ENCODE measurements at regions not wholly inside any gene's neighbourhood (a gene's known extent, or its start where the extent isn't known, plus 50 kb on each side); places are given as distances from the start of the nearest gene placed in this dataset.

DNA sequence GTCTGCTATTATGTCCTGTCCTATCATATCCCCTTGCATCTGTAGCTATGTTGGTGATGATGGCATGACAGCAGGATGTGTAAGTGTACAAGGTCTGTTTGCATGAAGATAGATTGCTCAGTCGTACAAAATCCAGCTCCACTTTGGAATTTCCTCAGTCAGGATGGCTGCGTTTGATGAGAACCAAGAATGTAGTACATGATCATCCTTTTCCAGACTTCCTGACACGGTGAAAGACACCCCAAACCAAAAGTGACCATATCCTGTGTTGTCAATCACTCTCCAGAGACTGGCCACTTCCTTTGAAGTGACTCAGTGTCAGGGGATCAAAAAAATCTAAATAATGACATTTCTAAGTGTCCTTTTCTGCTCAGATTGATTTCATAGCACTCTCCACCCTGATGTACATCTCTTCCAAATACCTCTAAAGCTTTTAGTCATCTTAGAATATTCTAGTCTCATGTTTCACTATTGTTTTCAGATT is 213.4 kb downstream of the PLK2 start:
- no peaks in the 10 kb centered on the region for H3K27me3 ChIP-seq (ENCODE audit: insufficient read depth)
- 24% methylated on average over 3 of the region's 3 CpGs for WGBS (ENCODE audit: low lambda C conversion rate)
- H3K4me3 ChIP-seq (ENCODE audit: low read depth in 2 of 2, low read length in 1 of 2), result no peak overlapping the region
- POLR2A ChIA-PET, result no interaction called here
- peak overlapping the region; percentile 52; the same call in 1 of the 2 replicates for H2AFZ ChIP-seq (ENCODE audit: low read depth)
- H3K36me3 ChIP-seq (replicated peaks in 1 of 2; ENCODE audit: control insufficient read depth in 1 of 2, insufficient read depth in 2 of 2, low read length in 1 of 2), result no peaks in the 10 kb centered on the region
- no peak for DNase-seq
- no peaks in the 10 kb centered on the region for H4K20me1 ChIP-seq (ENCODE audit: insufficient read depth)
- H3K79me2 ChIP-seq (ENCODE audit: insufficient read depth), result no peaks in the 10 kb centered on the region
- TF ChIP-seq TCF12 (IDR thresholded peaks at IDR 0.05) (peak; percentile 39; the same call in 1 of the 2 replicates), SMC3 (IDR thresholded peaks at IDR 0.05; ENCODE audit: low read depth, low read length) (no peak)
- H3F3A ChIP-seq (replicated peaks; ENCODE audit: insufficient read depth), result peaks cover 4% of the 10 kb centered on the region
- H3K9me2 ChIP-seq, result no peaks in the 10 kb centered on the region
- H3K9ac ChIP-seq, result no peak overlapping the region
- H3K4me1 ChIP-seq (ENCODE audit: control insufficient read depth in 1 of 2, insufficient read depth in 2 of 2, low read depth in 1 of 2, low read length in 1 of 2), result peaks cover 0 to 6% of the 10 kb centered on the region in 2 experiments; a peak in 1 of 4 replicates
- peak overlapping the region; percentile 43 to 47; a peak in 3 of 4 replicates for H3K27ac ChIP-seq (ENCODE audit: low read depth in 2 of 2, low read length in 1 of 2)
- H3K9me3 ChIP-seq, result no peaks in the 10 kb centered on the region
- CTCF ChIA-PET, result interaction anchor here (0.8 kb wide), 1 partner anchor 13 kb away, joined by 3 read pairs; no protein-coding TSS in a partner anchor
- H3K4me2 ChIP-seq, result peak overlapping the region; percentile 42; the same call in 1 of the 2 replicates

DNA sequence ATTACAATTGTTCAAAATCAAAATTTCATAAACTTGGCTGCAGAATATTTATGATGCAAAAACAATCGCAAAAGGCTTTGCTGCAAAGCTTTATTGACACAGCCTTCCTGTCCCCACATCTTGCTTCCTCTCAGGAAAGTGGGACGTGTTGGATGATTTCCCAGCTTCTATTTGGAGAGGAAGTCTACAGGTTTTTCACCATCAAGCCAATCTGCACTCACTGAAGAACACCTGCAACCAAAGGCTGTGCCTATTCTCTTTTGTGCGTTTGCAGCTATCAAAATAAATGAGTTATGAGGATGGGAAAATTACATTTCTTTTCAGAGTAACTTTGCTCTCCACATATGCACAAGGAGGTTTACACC is 214.4 kb downstream of the PLK2 start:
- H2AFZ ChIP-seq (ENCODE audit: low read depth), result no peak overlapping the region
- peaks cover 7% of the 10 kb centered on the region for H3F3A ChIP-seq (replicated peaks; ENCODE audit: insufficient read depth)
- CTCF ChIA-PET, result no interaction called here
- WGBS (ENCODE audit: low lambda C conversion rate), result 88% methylated on average over 3 of the region's 3 CpGs
- H3K4me1 ChIP-seq (ENCODE audit: control insufficient read depth in 1 of 2, insufficient read depth in 2 of 2, low read depth in 1 of 2, low read length in 1 of 2), result peaks cover 0 to 9% of the 10 kb centered on the region in 2 experiments; a peak in 2 of 4 replicates
- TF ChIP-seq GABPA (IDR thresholded peaks at IDR 0.05; ENCODE audit: low read depth), result no peak
- TF ChIP-seq RCOR1 (IDR thresholded peaks at IDR 0.05; ENCODE audit: low read length), result no peak
- no peak for TF ChIP-seq CTCF (IDR thresholded peaks at IDR 0.05)
- TF ChIP-seq FOXM1 (IDR thresholded peaks at IDR 0.05; ENCODE audit: low read depth), result no peak
- TF ChIP-seq RXRA (IDR thresholded peaks at IDR 0.05; ENCODE audit: borderline replicate concordance, low read depth), result no peak
- no peak for TF ChIP-seq TEAD4 (IDR thresholded peaks at IDR 0.05; ENCODE audit: borderline replicate concordance, insufficient read depth)
- H4K20me1 ChIP-seq (ENCODE audit: insufficient read depth), result no peaks in the 10 kb centered on the region
- H3K79me2 ChIP-seq (ENCODE audit: insufficient read depth), result no peaks in the 10 kb centered on the region
- no peak for DNase-seq
- H3K27ac ChIP-seq (ENCODE audit: low read depth in 2 of 2, low read length in 1 of 2), result no peak overlapping the region
- no peaks in the 10 kb centered on the region for H3K9me2 ChIP-seq
- no peak overlapping the region for H3K4me3 ChIP-seq (ENCODE audit: low read depth in 2 of 2, low read length in 1 of 2)
- no peaks in the 10 kb centered on the region for H3K36me3 ChIP-seq (replicated peaks in 1 of 2; ENCODE audit: control insufficient read depth in 1 of 2, insufficient read depth in 2 of 2, low read length in 1 of 2)
- no peak overlapping the region for H3K4me2 ChIP-seq
- POLR2A ChIA-PET, result no interaction called here
- no peaks in the 10 kb centered on the region for H3K9me3 ChIP-seq
- no peaks in the 10 kb centered on the region for H3K27me3 ChIP-seq (ENCODE audit: insufficient read depth)
- H3K9ac ChIP-seq, result no peak overlapping the region

- H3K9ac ChIP-seq, result no peak overlapping the region
- H3K79me2 ChIP-seq (ENCODE audit: insufficient read depth), result no peaks in the 10 kb centered on the region
- H3K9me2 ChIP-seq, result no peaks in the 10 kb centered on the region
- POLR2A ChIA-PET, result no interaction called here
- H3K9me3 ChIP-seq, result no peaks in the 10 kb centered on the region
- H3K36me3 ChIP-seq (replicated peaks in 1 of 2; ENCODE audit: control insufficient read depth in 1 of 2, insufficient read depth in 2 of 2, low read length in 1 of 2), result no peaks in the 10 kb centered on the region
- H3K4me3 ChIP-seq (ENCODE audit: low read depth in 2 of 2, low read length in 1 of 2), result no peak overlapping the region
- no peak overlapping the region for H3K27ac ChIP-seq (ENCODE audit: low read depth in 2 of 2, low read length in 1 of 2)
- H2AFZ ChIP-seq (ENCODE audit: low read depth), result no peak overlapping the region
- WGBS (ENCODE audit: low lambda C conversion rate), result 80% methylated on average over 8 of the region's 8 CpGs
- H3K27me3 ChIP-seq (ENCODE audit: insufficient read depth), result no peaks in the 10 kb centered on the region
- CTCF ChIA-PET, result no interaction called here
- no peak for DNase-seq
- peaks cover 13% of the 10 kb centered on the region for H3F3A ChIP-seq (replicated peaks; ENCODE audit: insufficient read depth)
- no peak overlapping the region for H3K4me2 ChIP-seq
- TF ChIP-seq YY1 (IDR thresholded peaks at IDR 0.05; ENCODE audit: low read depth), result no peak
- no peak for TF ChIP-seq CHD2 (IDR thresholded peaks at IDR 0.05; ENCODE audit: low read length, partially characterized antibody)
- TF ChIP-seq EZH2phosphoT487 (IDR thresholded peaks at IDR 0.05; ENCODE audit: borderline replicate concordance, low read depth), result no peak
- no peak for TF ChIP-seq MXI1 (IDR thresholded peaks at IDR 0.05; ENCODE audit: low read depth, low read length)
- TF ChIP-seq SMC3 (IDR thresholded peaks at IDR 0.05; ENCODE audit: low read depth, low read length), result no peak
- no peak for TF ChIP-seq GATA2 (CRISPR knock-in tag; IDR thresholded peaks at IDR 0.05)
- TF ChIP-seq FOXM1 (IDR thresholded peaks at IDR 0.05; ENCODE audit: low read depth), result no peak
- no peak for TF ChIP-seq MEF2A (IDR thresholded peaks at IDR 0.05; ENCODE audit: borderline replicate concordance, low read depth)
- no peak for TF ChIP-seq RFX5 (IDR thresholded peaks at IDR 0.05; ENCODE audit: low read length)
- TF ChIP-seq USF2 (IDR thresholded peaks at IDR 0.05; ENCODE audit: borderline replicate concordance, low read depth, low read length), result no peak
- TF ChIP-seq SIN3A (IDR thresholded peaks at IDR 0.05; ENCODE audit: borderline replicate concordance, low read depth, low read length), result no peak
- TF ChIP-seq, protein P1, sequence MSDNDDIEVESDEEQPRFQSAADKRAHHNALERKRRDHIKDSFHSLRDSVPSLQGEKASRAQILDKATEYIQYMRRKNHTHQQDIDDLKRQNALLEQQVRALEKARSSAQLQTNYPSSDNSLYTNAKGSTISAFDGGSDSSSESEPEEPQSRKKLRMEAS (IDR thresholded peaks at IDR 0.05; ENCODE audit: low read depth), result no peak
- no peak for TF ChIP-seq GABPA (IDR thresholded peaks at IDR 0.05; ENCODE audit: low read depth)
- no peak for TF ChIP-seq ELF1 (IDR thresholded peaks at IDR 0.05)
- peaks cover 0 to 10% of the 10 kb centered on the region in 2 experiments; a peak in 2 of 4 replicates for H3K4me1 ChIP-seq (ENCODE audit: control insufficient read depth in 1 of 2, insufficient read depth in 2 of 2, low read depth in 1 of 2, low read length in 1 of 2)
- no peaks in the 10 kb centered on the region for H4K20me1 ChIP-seq (ENCODE audit: insufficient read depth)
Measured at GRCh38 chr5:58244819-58245475, 214.9 kb downstream of the PLK2 start.
